HG02678 (cell line): ENCODE measurements at regions not wholly inside any gene's neighbourhood (a gene's known extent, or its start where the extent isn't known, plus 50 kb on each side); places are given as distances from the start of the nearest gene placed in this dataset.
"Not testable (repeated sequence)": the region's sequence is repeated elsewhere in the genome, so short reads cannot be mapped to it uniquely, and the experiment has no call there.

Source experiments
- ATAC-seq: cut with Tn5 transposase; IDR thresholded peaks from one replicate; pipeline ENCODE4 v1.9.1; 2021; ENCODE audit warnings: mild to moderate bottlenecking, moderate library complexity; ENCODE audit not compliant: unreplicated experiment

DNA sequence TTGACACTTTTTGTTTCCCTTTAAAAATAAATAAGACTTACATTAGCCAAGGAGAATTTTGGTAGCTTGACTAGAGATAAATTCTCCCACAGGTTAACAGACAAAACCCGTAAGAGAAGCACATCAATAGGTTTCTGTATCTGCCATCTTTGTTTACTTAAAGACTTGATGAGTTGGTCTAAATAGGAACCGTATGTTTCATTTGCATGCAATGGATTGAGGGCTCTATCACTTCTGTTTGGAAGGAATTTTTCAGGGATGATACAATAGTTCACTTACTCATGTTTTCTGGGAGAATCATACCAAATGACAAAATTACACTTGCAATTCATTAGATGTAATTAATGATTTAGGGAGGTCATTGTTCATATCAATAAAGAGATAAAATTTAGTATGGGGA is 631.5 kb upstream of the NR2F2 start:
- ATAC-seq, result no peak

DNA sequence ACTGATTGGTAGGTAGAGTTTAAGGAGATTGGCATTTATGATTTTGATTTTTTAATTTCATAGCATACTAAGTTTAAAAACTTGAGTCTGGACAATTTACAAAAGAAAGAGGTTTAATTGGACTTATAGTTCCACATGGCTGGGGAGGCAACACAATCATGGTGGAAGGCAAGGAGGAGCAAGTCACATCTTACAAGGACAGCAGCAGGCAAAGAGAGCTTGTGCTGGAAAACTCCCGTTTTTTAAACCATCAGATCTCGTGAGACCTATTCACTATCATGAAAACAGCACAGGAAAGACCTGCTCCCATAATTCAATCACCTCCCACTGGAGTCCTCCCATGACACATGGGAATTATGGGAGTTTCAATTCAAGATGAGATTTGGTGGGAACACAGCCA is 630.9 kb upstream of the NR2F2 start:
- ATAC-seq, result no peak

DNA sequence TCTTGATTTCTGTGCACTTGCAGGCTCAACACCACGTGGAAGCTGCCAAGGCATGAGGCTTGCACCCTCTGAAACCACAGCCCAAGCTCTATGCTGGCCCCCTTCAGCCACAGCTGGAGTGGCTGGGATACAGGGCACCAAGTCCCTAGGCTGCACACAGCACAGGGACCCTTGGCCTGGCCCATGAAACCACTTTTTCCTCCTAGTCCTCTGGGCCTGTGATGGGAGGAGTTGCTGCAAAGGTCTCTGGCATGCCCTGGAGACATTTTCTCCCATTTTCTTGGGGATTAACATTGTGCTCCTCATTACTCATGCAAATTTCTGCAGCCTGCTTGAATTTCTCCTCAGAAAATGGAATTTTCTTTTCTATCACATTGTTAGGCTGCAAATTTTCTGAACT is 629.8 kb upstream of the NR2F2 start:
- ATAC-seq, result not testable (repeated sequence)

DNA sequence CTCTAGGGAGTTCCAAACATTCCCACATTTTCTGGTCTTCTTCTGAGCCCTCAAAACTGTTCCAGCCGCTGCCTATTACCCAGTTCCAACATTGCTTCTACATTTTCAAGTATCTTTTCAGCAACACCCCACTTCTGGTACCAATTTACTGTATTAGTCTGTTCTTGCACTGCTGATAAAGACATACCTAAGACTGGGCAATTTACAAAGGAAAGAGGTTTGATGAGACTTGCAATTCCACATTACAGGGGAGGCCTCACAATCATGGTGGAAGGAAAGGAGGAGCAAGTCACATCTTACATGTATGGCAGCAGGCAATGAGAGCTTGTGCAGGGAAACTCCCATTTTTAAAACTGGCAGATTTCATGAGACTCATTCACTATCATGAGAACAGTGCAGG is 629.1 kb upstream of the NR2F2 start:
- no peak for ATAC-seq

DNA sequence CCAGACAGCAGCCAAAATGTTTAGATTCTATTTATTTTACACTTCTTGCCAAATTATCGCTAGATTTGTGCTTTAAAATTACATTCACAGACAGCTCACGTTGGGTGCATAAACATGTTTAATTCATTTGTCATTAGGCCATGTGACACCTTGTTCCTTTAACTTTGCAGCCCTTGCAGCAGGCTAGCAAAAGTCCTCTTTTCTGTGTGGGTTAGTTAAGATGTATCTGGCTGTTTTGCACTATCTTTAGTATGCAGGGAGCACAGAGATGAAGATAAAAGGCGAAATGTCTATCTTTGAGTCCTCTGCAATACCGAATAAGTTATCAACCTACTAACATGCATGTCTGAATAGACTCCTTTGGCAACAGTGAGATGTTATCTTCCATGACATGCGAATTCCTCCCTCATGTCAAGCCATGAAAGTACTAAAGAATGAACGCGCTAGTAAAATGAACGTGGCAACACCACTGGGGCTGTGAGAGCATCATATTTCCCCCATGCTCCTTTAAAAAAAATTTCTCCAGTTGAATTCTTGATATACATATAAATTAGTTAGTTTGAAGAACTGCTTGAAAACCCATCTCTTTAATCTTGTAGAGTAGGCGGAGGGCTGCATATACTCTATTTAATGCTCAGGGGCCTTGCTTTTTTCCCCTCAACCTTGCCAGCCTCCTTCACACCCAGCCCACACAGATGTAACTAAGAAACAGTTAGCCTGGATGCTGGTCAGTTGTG is 620.4 kb upstream of the NR2F2 start:
- no peak for ATAC-seq

DNA sequence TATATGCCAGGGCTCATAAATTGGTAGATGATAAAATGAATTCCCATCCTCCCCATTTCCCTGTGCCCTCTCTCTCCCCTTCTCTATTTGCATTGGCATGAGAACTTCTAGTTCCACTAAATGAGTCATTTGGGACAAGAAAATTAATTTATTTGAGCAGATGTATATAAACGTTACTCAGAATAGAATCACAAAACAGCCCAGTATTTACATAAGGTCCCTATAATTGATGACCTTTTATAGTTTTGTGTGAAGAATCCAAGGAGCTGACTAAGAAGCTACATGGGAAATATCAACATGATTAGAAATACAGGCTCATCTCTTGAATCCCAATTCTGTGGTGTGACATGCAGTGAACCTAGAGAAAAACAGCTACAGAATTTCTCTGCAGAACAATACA is 617.7 kb upstream of the NR2F2 start:
- ATAC-seq, result no peak

DNA sequence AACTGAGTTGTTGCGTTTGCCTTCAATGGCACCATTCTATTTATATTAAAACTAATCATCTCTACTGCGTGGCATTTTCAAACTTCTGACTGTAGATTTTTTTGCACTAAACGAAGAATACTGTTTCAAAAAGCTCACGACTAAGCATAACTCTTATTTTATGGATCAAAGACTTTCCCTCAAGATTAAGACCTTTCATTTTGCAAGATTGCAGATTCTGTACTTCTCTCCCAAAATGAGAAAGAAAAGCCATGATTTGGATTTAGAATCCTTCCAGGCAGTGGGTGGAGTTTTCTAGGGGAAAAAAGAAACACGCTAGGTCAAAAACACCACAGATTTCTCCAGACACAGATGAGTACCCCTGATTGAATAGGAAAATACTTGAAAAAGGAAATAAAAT is 617.2 kb upstream of the NR2F2 start:
- no peak for ATAC-seq

DNA sequence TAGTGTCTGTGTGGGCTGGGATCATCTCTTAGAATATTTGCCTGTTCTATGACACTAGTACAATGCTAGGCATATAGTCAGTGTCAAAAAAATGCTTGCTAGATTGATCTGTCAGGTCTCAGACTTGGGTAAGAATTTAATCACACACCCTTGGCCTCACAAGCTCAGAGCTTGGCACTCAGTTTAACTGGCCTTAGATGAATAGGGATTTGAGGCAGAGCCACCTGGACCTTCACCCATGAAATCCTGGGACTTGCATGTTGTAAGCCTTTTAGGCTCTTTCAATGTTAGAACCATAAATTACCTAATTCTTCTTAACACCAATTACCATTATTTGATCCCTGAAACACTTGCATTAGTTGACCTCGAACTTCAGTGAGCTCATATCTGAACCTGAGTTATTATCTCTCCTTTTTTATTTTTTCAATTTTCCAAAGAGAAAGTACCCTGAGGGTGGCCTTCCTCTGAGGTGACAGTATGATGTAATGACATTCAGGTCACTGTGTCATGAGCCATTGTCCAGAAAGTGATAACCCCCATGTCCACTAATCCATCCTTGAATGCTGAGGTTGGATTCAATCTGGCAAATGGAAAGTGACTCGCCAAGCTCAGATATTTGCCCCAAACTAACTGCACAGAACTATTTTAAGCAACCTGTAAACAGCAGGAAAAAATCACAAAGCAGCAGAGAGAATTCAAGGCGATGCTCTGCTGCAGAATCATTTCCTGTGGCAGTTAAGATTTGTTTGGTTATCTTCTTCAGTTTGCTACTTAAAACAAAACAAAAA is 615.2 kb upstream of the NR2F2 start:
- no peak for ATAC-seq

DNA sequence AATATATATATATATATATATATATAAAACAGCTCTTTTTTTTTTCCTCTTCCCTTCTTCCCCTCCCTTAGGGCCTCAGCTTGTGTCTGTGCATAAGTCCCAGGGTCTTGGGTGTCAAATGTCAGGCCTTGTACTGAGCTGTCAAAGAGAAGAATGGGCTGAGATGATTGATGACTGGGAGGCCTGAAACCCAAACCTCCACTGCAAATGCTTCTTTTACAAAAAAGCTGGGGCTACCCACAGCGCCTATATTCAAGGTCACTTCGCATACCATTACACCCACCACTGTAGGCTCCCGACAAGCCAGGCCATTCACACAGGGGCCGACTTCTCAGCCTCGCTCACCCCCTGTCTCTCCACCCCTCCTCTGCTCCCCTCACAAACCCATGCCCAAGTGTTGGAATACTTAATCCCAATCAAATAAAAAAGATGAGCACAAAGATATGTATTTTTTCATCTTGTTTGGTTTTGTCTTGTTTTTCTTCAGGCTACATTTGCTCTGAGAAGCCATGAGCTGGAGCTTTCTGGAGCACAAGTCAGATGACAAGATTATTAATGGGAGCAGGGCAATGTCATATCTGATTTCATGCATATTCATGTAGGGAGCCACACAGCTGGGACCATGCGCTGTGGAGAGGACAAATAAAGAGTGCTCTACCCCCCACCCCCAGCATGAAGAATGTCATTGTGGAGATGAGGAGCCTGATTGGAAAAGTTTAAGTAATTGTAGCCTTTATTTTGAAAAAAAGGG is 614.4 kb upstream of the NR2F2 start:
- ATAC-seq, result no peak

DNA sequence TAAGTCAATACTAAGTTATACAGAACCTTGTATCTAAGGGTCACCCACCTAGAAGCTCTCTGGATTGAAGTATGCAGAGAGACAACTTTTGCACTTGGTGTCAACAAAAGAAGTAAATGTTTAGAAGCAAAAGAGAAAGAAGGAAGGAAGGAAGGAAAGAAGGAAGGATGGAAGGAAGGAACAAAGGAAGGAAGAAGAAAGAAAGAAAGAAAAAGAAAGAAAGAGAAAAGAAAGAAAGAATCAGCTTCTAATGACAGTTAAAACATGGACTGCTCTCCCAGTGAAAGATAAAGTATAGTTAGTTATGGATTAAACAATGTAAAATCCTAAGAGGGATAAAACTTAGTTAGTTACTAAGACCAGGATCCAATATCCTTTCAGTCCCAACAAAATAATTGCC is 613.8 kb upstream of the NR2F2 start:
- ATAC-seq, result no peak

DNA sequence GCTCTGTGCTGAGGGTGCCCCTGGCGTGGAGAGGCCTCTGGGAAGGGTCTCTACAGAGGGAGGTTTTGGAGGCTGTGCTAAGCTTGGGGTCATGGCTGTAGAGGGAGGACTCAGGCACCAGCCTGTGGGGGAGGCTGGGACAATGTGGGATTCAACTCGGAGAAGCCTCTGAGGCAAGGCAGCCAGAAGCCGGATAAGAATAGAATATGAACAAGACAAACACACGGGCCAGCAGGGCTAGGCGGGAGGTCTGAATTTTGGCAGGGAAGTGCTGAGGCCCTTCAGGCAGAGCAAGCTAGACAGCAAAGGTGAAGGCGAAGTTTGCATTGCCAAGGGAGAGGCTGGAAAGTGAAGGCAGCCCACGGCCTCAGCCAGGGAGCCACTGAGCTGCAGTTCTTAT is 612.1 kb upstream of the NR2F2 start:
- ATAC-seq, result no peak

DNA sequence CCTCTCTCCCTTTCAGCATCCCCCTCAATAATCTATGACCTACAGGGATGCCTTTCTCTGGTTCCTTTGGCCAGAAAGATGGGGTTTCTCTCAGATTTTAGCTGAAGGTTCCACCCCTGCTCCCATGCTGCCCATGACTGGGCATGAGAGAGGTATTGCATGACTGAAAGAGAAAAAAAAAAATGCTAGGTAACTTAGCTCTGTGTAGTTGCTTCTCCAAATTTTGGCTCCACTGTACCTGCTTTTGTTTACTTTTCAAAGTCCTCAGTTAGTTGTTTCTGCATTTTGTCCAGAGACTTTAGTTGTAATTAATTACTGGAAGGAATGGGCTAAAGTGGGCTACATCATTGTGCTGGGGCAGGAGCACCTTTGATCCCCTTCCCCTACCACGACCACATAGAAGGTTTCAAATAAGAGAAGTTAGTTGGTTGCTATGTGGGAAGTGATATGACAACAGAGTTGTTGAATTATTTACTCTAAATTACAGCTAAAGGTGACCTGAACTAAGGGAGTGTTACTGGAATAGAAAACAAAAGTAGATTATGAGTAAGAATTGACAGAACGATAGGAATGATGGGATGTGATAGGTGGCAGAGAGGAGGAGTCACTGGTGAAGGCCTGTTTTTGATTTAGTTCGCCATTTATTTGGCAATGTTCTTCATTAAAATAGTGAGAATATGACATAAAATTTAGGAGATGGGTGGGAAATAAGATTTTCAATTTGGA is 605.4 kb upstream of the NR2F2 start:
- ATAC-seq, result no peak

DNA sequence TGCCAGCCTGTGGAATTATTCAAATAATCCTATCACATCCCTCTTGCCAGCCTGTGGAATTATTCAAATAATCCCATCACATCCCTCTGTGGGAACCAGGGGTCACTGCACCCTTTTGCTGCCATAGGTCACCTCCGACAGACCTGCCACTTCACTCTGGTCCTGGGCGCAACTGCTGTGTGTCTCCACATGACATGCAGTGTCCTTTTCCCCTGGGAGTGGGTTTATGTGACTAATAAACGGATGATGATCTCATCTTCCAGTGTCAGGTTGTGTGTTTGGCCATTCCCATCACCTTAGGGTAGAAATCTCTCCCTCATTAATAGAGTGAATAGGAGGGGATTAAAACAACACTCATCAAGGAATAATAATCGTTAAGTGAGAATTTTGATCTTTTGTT is 603.6 kb upstream of the NR2F2 start:
- ATAC-seq, result no peak

DNA sequence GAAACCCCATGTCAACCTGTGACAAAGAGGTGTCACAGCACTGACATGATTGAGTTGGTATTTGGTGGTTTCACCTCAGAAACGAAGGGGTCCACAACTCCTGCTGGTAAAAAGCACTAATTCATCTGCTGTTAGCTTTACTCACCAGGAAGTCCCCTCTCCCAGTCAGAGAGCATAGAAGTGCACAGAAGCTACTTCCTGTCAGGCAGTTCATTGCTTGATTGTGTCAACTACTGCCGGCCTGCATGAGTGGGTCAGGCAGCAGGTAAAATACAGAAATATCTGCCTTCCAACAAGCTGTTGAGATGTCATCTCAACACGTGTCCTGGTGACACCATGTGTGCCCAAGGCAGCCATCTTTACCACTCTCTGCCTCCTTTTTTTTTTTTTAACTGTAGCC is 596.6 kb upstream of the NR2F2 start:
- ATAC-seq, result no peak

DNA sequence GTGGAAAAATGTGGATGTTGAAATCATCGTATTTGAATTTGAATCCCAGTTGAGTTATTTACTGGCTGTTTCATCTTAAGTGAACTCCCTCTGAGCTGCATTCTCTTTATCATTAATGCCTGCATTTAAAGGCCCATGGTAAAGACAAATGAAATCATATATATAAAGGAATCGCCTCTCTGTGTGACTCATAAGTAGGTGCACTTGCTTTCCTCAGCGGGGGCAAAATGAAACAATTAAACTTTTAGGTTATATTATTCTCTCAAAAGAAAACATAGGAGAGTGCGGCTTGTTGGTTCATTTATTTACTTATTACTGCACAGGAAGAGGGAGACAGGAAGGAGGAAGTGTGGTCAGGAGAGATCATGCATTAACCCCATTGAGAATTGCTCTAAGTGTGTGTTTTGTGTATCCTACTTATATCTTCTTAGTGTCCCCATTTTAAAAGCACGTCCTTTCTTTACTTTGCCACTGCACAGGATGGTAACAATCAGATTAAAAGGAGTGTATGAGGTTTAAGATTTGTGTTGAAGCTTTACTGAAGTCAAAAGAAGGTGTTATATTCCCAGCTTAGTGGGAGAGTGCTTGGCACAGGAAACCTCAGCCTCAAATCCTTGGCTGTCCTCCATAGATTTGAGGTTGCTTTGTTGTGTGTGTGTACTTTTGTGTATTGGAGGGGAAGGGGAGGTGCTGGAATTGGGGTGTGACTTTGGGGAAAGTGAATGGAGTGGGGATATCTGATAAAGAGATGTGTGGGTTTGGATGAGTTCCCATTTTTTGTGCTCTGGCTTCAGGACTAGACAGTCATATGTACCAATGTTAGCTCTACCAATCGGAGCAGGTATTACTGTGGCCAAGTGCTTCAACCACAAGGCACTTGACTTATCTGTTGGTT is 595.8 kb upstream of the NR2F2 start:
- ATAC-seq, result no peak

DNA sequence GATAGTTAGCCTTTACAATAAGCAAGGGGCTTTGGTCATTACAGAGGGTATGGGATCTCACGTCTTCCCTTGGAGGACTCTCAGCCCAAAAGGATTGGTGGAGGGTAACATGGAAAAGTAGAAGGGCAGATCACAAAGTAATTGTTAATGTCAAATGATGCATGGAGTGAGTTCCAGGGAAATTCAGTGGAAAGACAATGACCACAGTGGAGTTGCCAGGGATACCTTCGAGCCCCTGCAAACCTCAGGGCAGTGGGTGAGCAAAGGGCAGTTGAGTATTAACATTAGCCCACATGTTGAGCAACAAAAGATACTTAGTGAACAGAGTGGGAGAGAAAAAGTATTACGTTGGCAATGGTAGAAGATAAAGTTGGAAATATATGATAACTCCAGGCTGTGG is 593.4 kb upstream of the NR2F2 start:
- ATAC-seq, result no peak

DNA sequence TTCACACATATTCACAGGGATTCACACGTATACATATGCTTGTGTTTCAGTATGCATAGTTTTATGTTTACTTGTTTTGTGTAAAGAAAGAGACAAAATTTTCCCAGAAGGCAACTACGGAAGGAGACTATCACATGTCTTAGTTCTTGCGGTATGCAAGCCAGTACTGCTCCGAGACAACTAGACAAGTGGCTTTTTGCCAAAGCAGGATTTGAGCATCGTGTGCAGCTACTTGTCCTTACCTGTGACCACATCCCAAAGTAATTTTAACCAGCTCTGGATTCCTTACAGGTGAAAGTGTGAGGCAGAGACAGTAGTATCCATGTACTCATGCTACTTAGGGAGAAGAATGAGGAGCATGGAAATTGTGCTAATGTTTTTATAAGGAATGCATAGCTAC is 591.4 kb upstream of the NR2F2 start:
- no peak for ATAC-seq

DNA sequence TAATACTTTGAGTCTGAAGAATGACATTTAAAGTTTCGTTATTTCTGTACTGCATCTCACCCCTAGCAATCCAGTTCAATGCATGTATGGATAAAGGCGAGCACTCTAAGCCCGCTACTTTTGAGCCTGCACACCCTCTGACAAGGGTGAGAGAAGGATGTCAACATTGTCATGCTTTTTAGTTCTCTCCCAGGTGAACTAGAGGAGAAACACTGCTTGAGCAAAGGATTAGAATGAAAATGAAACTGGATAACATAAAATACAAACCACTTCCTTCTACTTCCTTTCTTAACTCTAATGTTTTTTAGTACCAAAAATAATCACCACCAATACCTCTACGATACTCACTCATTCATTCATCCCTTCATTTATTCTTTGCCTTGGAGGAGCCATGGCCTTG is 588.7 kb upstream of the NR2F2 start:
- ATAC-seq, result no peak

DNA sequence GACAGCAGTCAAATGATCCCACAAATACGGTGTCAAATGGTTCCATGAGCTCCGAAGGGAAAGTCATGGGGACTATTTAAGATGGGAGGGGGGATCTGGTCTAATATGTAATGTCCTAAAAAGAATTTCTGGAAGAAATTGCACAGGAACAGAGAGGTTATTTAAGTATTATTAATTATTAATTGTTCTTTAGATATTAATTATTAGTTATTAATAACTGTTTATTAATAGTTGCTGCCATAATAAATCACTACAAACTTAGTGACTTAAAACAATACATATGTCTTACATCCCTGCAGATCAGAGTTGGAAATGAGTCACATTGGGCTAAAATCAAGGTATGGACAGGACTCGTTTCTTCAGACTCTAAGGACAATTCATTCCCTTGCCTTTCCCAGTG is 588.2 kb upstream of the NR2F2 start:
- ATAC-seq, result no peak

DNA sequence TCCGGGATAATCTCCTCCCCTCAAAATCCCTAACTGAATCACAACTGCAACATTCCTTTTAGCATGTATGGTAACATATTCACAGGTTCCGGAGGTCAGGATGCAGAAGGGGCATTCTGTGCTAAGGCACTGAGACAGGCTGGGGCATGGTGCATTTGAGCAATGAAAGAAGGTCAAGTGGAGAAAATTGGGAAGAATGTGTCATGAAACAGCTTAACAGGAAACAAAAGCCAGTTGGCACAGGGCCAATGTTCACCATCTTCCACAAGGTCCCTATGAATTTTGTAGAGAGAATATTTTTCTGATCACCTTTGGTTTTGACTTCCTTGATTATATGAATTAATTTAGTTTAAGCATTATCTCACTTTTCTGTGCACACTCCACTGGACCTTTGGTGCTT is 587.7 kb upstream of the NR2F2 start:
- no peak for ATAC-seq
